ENCODE measurements at regions not wholly inside any gene's neighbourhood (a gene's known extent, or its start where the extent isn't known, plus 50 kb on each side); places are given as distances from the start of the nearest gene placed in this dataset.

DNA sequence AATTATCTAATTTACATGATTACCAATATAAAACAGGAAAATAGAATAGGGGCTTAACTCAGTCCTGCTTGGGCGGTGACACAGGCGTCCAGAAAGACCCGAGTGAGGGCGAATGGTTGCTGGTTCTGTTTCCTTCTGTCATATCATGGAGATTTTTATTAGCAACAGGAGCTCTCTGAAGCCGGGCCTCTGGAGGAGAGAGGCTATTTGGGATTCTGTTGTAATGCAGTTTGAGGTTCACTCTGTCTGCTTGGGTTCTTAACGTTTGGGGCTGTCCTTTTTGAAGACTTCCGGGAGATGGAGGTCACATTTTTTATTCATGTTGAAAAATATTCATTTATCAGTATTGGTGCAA, 115.7 kb upstream of the ZNF536 start:
- TF ChIP-seq CTCF (IDR thresholded peaks at IDR 0.05) (no peak), POLR2A (IDR thresholded peaks at IDR 0.05) (no peak), EP300 (IDR thresholded peaks at IDR 0.05) (no peak), POLR2AphosphoS5 (IDR thresholded peaks at IDR 0.05) (no peak)
